Vagina (tissue), 2 donors: ENCODE measurements at regions not wholly inside any gene's neighbourhood (a gene's known extent, or its start where the extent isn't known, plus 50 kb on each side); places are given as distances from the start of the nearest gene placed in this dataset.

Experiments
- POLR2A ChIP-seq, 2 donors: fragments of 450-650 bp; IDR thresholded peaks; one replicate each; pipeline ENCODE4 v1.6.1; 2017; ENCODE audit warnings: antibody characterized with exemption in 2 of 2, mild to moderate bottlenecking in 2 of 2, moderate library complexity in 2 of 2
- TF ChIP-seq, protein P1 (sequence below), 3 experiments: fragments of 450-650 bp in 2 of 3; fragments of 200-600 bp in 1 of 3; sonication (generic) in 1 of 3; IDR thresholded peaks; one replicate each; pipeline ENCODE4 v1.5.1; 2017 to 2019; ENCODE audit warnings: antibody characterized with exemption in 3 of 3, mild to moderate bottlenecking in 2 of 3, moderate library complexity in 2 of 3

GRCh38 chr1:80241566-80241965 is 1235.0 kb upstream of the ADGRL4 start:
- no peak for TF ChIP-seq POLR2A (IDR thresholded peaks at IDR 0.05)
- TF ChIP-seq, protein P1, sequence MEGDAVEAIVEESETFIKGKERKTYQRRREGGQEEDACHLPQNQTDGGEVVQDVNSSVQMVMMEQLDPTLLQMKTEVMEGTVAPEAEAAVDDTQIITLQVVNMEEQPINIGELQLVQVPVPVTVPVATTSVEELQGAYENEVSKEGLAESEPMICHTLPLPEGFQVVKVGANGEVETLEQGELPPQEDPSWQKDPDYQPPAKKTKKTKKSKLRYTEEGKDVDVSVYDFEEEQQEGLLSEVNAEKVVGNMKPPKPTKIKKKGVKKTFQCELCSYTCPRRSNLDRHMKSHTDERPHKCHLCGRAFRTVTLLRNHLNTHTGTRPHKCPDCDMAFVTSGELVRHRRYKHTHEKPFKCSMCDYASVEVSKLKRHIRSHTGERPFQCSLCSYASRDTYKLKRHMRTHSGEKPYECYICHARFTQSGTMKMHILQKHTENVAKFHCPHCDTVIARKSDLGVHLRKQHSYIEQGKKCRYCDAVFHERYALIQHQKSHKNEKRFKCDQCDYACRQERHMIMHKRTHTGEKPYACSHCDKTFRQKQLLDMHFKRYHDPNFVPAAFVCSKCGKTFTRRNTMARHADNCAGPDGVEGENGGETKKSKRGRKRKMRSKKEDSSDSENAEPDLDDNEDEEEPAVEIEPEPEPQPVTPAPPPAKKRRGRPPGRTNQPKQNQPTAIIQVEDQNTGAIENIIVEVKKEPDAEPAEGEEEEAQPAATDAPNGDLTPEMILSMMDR (IDR thresholded peaks at IDR 0.05): no peak
